ENCODE measurements at regions not wholly inside any gene's neighbourhood (a gene's known extent, or its start where the extent isn't known, plus 50 kb on each side); places are given as distances from the start of the nearest gene placed in this dataset.

GRCh38 chr2:23053601-23054000, 331.4 kb upstream of the KLHL29 start:
- Histone ChIP-seq H3K9me3 (ENCODE audit: low read length) (no peaks in the 10 kb centered on the region), H3K27me3 (ENCODE audit: control insufficient read depth in 1 of 2, insufficient read depth in 2 of 2, low read length in 2 of 2) (no peaks in the 10 kb centered on the region), H3K4me3 (replicated peaks in 1 of 3; ENCODE audit: insufficient read depth in 1 of 3, low read depth in 2 of 3, low read length in 3 of 3) (no peak overlapping the region), H3K9ac (ENCODE audit: insufficient read depth, low read depth, low read length) (no peak overlapping the region), H4K20me1 (ENCODE audit: insufficient read depth, low read length) (no peaks in the 10 kb centered on the region), H3K27ac (ENCODE audit: extremely low read length, insufficient read depth, low read length) (no peak overlapping the region), H3K4me2 (ENCODE audit: low read depth, low read length) (no peak overlapping the region), H3K36me3 (replicated peaks in 1 of 2; ENCODE audit: control insufficient read depth in 1 of 2, insufficient read depth in 2 of 2, low read length in 2 of 2) (no peaks in the 10 kb centered on the region), H2AFZ (ENCODE audit: low read length) (no peak overlapping the region), H3K79me2 (ENCODE audit: insufficient read depth, low read length) (no peaks in the 10 kb centered on the region), H3K4me1 (ENCODE audit: insufficient read depth, low read length) (no peaks in the 10 kb centered on the region)
- intact Hi-C loops (cut with micrococcal nuclease; ENCODE audit: unreplicated experiment), result no loop called here
- ATAC-seq (no peak), FAIRE-seq (no peak), DNase-seq (ENCODE audit: low spot score) (no peak)
- WGBS (ENCODE audit: low lambda C conversion rate), result 19% methylated on average over 2 of the region's 2 CpGs
- POLR2A ChIA-PET, result no interaction called here
- in situ Hi-C loops (cut with HindIII; ENCODE audit: extremely low pct_ligation_motif_present, low pct_unique_long_range_greater_than_20kb), result no loop called here
- TF ChIP-seq MAFK (conservative IDR thresholded peaks at IDR 0.05 in 1 of 2, IDR thresholded peaks at IDR 0.05 in 1 of 2; ENCODE audit: low read length in 2 of 2), result peak in 1 of 2 experiments; percentile 51; a peak in 2 of 4 replicates
- TF ChIP-seq, protein P1, sequence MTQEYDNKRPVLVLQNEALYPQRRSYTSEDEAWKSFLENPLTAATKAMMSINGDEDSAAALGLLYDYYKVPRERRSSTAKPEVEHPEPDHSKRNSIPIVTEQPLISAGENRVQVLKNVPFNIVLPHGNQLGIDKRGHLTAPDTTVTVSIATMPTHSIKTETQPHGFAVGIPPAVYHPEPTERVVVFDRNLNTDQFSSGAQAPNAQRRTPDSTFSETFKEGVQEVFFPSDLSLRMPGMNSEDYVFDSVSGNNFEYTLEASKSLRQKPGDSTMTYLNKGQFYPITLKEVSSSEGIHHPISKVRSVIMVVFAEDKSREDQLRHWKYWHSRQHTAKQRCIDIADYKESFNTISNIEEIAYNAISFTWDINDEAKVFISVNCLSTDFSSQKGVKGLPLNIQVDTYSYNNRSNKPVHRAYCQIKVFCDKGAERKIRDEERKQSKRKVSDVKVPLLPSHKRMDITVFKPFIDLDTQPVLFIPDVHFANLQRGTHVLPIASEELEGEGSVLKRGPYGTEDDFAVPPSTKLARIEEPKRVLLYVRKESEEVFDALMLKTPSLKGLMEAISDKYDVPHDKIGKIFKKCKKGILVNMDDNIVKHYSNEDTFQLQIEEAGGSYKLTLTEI (CRISPR knock-in tag; conservative IDR thresholded peaks at IDR 0.05), result no peak
- CTCF ChIA-PET (ENCODE audit: low intra/inter-chr PET ratio, low total read pairs), result no interaction called here
- BruUV-seq (replicated peaks), result no TSS peak

DNA sequence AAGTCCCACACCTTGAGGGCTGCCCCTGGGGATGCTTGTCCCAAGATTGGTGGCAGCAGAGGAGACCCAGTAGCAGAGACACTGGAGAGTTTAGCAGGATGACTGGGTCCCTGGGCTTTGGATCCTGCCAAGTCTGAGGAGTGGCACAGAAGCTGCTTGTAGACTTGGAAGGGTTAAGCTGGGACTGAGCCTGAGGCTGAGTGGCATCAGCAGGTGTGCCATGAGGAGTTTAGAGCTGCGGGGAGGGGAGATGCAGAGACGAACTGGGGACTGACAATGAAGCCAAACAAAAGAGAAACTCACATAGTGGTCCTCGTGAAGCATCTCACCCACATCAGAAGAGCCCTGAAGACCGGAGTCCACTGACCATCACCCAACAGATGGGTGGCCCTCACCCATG, 329.7 kb upstream of the KLHL29 start:
- POLR2A ChIA-PET, result no interaction called here
- no peaks in the 10 kb centered on the region for H3K79me2 ChIP-seq (ENCODE audit: insufficient read depth, low read length)
- H3K4me2 ChIP-seq (ENCODE audit: low read depth, low read length), result no peak overlapping the region
- no peak for ATAC-seq
- intact Hi-C loops (cut with micrococcal nuclease; ENCODE audit: unreplicated experiment) (no loop called here), in situ Hi-C loops (cut with HindIII; ENCODE audit: extremely low pct_ligation_motif_present, low pct_unique_long_range_greater_than_20kb) (no loop called here)
- 3% methylated on average over 4 of the region's 4 CpGs for WGBS (ENCODE audit: low lambda C conversion rate)
- FAIRE-seq, result no peak
- no peak overlapping the region for H3K9ac ChIP-seq (ENCODE audit: insufficient read depth, low read depth, low read length)
- no peak overlapping the region for H2AFZ ChIP-seq (ENCODE audit: low read length)
- DNase-seq (ENCODE audit: low spot score), result no peak
- no peaks in the 10 kb centered on the region for H3K27me3 ChIP-seq (ENCODE audit: control insufficient read depth in 1 of 2, insufficient read depth in 2 of 2, low read length in 2 of 2)
- BruUV-seq (replicated peaks), result no TSS peak
- H3K4me3 ChIP-seq (replicated peaks in 1 of 3; ENCODE audit: insufficient read depth in 1 of 3, low read depth in 2 of 3, low read length in 3 of 3), result no peak overlapping the region
- no peaks in the 10 kb centered on the region for H3K4me1 ChIP-seq (ENCODE audit: insufficient read depth, low read length)
- TF ChIP-seq ZNF670 (CRISPR knock-in tag; IDR thresholded peaks at IDR 0.05; ENCODE audit: borderline replicate concordance) (no peak), SP4 (CRISPR knock-in tag; IDR thresholded peaks at IDR 0.05) (no peak), HNRNPUL1 (IDR thresholded peaks at IDR 0.05; ENCODE audit: low read depth, low read length) (no peak), KAT8 (CRISPR knock-in tag; IDR thresholded peaks at IDR 0.05) (no peak), TOE1 (CRISPR knock-in tag; IDR thresholded peaks at IDR 0.05) (no peak)
- TF ChIP-seq, protein P2, sequence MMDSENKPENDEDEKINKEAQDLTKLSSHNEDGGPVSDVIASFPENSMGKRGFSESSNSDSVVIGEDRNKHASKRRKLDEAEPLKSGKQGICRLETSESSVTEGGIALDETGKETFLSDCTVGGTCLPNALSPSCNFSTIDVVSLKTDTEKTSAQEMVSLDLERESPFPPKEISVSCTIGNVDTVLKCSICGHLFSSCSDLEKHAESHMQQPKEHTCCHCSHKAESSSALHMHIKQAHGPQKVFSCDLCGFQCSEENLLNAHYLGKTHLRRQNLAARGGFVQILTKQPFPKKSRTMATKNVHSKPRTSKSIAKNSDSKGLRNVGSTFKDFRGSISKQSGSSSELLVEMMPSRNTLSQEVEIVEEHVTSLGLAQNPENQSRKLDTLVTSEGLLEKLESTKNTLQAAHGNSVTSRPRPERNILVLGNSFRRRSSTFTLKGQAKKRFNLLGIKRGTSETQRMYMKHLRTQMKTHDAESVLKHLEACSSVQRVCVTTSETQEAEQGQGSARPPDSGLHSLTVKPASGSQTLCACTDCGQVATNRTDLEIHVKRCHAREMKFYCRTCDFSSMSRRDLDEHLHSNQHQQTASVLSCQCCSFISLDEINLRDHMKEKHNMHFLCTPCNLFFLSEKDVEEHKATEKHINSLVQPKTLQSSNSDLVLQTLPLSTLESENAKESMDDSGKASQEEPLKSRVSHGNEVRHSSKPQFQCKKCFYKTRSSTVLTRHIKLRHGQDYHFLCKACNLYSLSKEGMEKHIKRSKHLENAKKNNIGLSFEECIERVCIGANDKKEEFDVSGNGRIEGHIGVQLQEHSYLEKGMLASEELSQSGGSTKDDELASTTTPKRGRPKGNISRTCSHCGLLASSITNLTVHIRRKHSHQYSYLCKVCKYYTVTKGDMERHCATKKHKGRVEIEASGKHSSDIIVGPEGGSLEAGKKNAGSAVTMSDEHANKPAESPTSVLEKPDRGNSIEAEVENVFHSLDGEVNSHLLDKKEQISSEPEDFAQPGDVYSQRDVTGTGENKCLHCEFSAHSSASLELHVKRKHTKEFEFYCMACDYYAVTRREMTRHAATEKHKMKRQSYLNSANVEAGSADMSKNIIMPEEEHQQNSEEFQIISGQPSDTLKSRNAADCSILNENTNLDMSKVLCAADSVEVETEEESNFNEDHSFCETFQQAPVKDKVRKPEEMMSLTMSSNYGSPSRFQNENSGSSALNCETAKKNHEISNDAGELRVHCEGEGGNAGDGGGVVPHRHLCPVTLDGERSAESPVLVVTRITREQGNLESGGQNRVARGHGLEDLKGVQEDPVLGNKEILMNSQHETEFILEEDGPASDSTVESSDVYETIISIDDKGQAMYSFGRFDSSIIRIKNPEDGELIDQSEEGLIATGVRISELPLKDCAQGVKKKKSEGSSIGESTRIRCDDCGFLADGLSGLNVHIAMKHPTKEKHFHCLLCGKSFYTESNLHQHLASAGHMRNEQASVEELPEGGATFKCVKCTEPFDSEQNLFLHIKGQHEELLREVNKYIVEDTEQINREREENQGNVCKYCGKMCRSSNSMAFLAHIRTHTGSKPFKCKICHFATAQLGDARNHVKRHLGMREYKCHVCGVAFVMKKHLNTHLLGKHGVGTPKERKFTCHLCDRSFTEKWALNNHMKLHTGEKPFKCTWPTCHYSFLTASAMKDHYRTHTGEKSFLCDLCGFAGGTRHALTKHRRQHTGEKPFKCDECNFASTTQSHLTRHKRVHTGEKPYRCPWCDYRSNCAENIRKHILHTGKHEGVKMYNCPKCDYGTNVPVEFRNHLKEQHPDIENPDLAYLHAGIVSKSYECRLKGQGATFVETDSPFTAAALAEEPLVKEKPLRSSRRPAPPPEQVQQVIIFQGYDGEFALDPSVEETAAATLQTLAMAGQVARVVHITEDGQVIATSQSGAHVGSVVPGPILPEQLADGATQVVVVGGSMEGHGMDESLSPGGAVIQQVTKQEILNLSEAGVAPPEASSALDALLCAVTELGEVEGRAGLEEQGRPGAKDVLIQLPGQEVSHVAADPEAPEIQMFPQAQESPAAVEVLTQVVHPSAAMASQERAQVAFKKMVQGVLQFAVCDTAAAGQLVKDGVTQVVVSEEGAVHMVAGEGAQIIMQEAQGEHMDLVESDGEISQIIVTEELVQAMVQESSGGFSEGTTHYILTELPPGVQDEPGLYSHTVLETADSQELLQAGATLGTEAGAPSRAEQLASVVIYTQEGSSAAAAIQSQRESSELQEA (CRISPR knock-in tag; IDR thresholded peaks at IDR 0.05; ENCODE audit: not compliant biosample characterization), result no peak
- no peaks in the 10 kb centered on the region for H3K36me3 ChIP-seq (replicated peaks in 1 of 2; ENCODE audit: control insufficient read depth in 1 of 2, insufficient read depth in 2 of 2, low read length in 2 of 2)
- CTCF ChIA-PET (ENCODE audit: low intra/inter-chr PET ratio, low total read pairs), result no interaction called here
- H3K9me3 ChIP-seq (ENCODE audit: low read length), result no peaks in the 10 kb centered on the region
- no peaks in the 10 kb centered on the region for H4K20me1 ChIP-seq (ENCODE audit: insufficient read depth, low read length)
- no peak overlapping the region for H3K27ac ChIP-seq (ENCODE audit: extremely low read length, insufficient read depth, low read length)

All from HepG2 (cell line).